WTC11 (cell line): ENCODE measurements at regions not wholly inside any gene's neighbourhood (a gene's known extent, or its start where the extent isn't known, plus 50 kb on each side); places are given as distances from the start of the nearest gene placed in this dataset.

Source experiments
- ATAC-seq: fragments of 200-7000 bp; cut with Tn5 transposase; 2 replicates; pipeline ENCODE4 v1.10.0; 2021; ENCODE audit warnings: mild to moderate bottlenecking, moderate library complexity
- CTCF ChIA-PET: fragments of 300-600 bp; sonication (Branson Sonifier 250); formaldehyde crosslinking; loops from one replicate; lab custom pipeline; 2021; ENCODE audit warnings: antibody characterized with exemption; lab: Charles Lee
- POLR2A ChIA-PET: fragments of 350-600 bp; sonication (Branson Sonifier 250); formaldehyde crosslinking; loops from one replicate; lab custom pipeline; 2021; ENCODE audit warnings: antibody characterized with exemption; lab: Charles Lee
- DNase-seq: peaks from one replicate; pipeline ENCODE4 v3.0.0; 2021; ENCODE audit warnings: low spot score
- H3K27ac Mint-ChIP-seq: 2 replicates; pipeline ENCODE4 v1.8.0; 2021; ENCODE audit warnings: mixed read lengths
- H3K27me3 Mint-ChIP-seq: 2 replicates; pipeline ENCODE4 v1.8.0; 2021; ENCODE audit warnings: low read depth, mild to moderate bottlenecking, moderate library complexity, mixed read lengths
- H3K36me3 Mint-ChIP-seq: 2 replicates; pipeline ENCODE4 v1.8.0; 2021; ENCODE audit warnings: mixed read lengths
- H3K4me1 Mint-ChIP-seq: 2 replicates; pipeline ENCODE4 v1.8.0; 2022; ENCODE audit warnings: mixed read lengths
- H3K4me3 Mint-ChIP-seq: 2 replicates; pipeline ENCODE4 v1.8.0; 2021; ENCODE audit warnings: mild to moderate bottlenecking, moderate library complexity, mixed read lengths
- H3K9me3 Mint-ChIP-seq: 2 replicates; pipeline ENCODE4 v1.8.0; 2021; ENCODE audit warnings: mixed read lengths
- CDX4 ChIP-seq: fragments of 250-450 bp; sonication (Bioruptor Pico); IDR thresholded peaks from 2 replicates; pipeline ENCODE4 v1.9.0; 2021; ENCODE audit warnings: moderate library complexity, mild to moderate bottlenecking, inconsistent platforms, borderline replicate concordance
- FOXK1 ChIP-seq: sonication (generic); formaldehyde crosslinking; IDR thresholded peaks from 2 replicates; pipeline ENCODE4 v1.8.0; 2022; ENCODE audit warnings: mild to moderate bottlenecking, moderate library complexity, missing genetic modification reagents
- GTF2I ChIP-seq: fragments of 250-450 bp; sonication (Bioruptor Pico); conservative IDR thresholded peaks from 2 replicates; pipeline ENCODE4 v1.4.0; 2021; ENCODE audit warnings: mild to moderate bottlenecking
- IRF2 ChIP-seq: sonication (generic); formaldehyde crosslinking; IDR thresholded peaks from 2 replicates; pipeline ENCODE4 v1.8.0; 2022; ENCODE audit warnings: low read depth, missing genetic modification reagents, borderline replicate concordance
- MYBL2 ChIP-seq: sonication (generic); formaldehyde crosslinking; IDR thresholded peaks from 2 replicates; pipeline ENCODE4 v1.8.1; 2023; ENCODE audit warnings: mild to moderate bottlenecking, moderate library complexity, missing genetic modification reagents
- ZBTB21 ChIP-seq: sonication (generic); formaldehyde crosslinking; IDR thresholded peaks from 2 replicates; pipeline ENCODE4 v1.8.1; 2023; ENCODE audit warnings: mild to moderate bottlenecking, missing genetic modification reagents, borderline replicate concordance
- TF ChIP-seq, protein P1 (sequence below): sonication (generic); formaldehyde crosslinking; IDR thresholded peaks from 2 replicates; pipeline ENCODE4 v1.8.0; 2022; ENCODE audit warnings: missing genetic modification reagents
- TF ChIP-seq, protein P2 (sequence below): fragments of 250-450 bp; sonication (Bioruptor Pico); IDR thresholded peaks from 2 replicates; pipeline ENCODE4 v1.9.0; 2021; ENCODE audit warnings: mild to moderate bottlenecking, borderline replicate concordance
- TF ChIP-seq, protein P3 (sequence below): sonication (generic); formaldehyde crosslinking; IDR thresholded peaks from 2 replicates; pipeline ENCODE4 v1.8.1; 2022; ENCODE audit warnings: mild to moderate bottlenecking, moderate library complexity, missing genetic modification reagents
- TF ChIP-seq, protein P4 (sequence below): sonication (generic); formaldehyde crosslinking; IDR thresholded peaks from 2 replicates; pipeline ENCODE4 v1.8.1; 2023; ENCODE audit warnings: mild to moderate bottlenecking, missing genetic modification reagents, moderate library complexity
- TF ChIP-seq, protein P5 (sequence below): fragments of 250-450 bp; sonication (Bioruptor Pico); IDR thresholded peaks from 2 replicates; pipeline ENCODE4 v1.9.0; 2021; ENCODE audit warnings: mild to moderate bottlenecking
- TF ChIP-seq, protein P6 (sequence below): sonication (generic); formaldehyde crosslinking; IDR thresholded peaks from 2 replicates; pipeline ENCODE4 v1.8.0; 2022; ENCODE audit warnings: mild to moderate bottlenecking, missing genetic modification reagents

GRCh38 chr20:7734216-7734615 lies 206.0 kb downstream of the HAO1 start:
- no peak for TF ChIP-seq FOXK1 (CRISPR knock-in tag)
- TF ChIP-seq, protein P1, sequence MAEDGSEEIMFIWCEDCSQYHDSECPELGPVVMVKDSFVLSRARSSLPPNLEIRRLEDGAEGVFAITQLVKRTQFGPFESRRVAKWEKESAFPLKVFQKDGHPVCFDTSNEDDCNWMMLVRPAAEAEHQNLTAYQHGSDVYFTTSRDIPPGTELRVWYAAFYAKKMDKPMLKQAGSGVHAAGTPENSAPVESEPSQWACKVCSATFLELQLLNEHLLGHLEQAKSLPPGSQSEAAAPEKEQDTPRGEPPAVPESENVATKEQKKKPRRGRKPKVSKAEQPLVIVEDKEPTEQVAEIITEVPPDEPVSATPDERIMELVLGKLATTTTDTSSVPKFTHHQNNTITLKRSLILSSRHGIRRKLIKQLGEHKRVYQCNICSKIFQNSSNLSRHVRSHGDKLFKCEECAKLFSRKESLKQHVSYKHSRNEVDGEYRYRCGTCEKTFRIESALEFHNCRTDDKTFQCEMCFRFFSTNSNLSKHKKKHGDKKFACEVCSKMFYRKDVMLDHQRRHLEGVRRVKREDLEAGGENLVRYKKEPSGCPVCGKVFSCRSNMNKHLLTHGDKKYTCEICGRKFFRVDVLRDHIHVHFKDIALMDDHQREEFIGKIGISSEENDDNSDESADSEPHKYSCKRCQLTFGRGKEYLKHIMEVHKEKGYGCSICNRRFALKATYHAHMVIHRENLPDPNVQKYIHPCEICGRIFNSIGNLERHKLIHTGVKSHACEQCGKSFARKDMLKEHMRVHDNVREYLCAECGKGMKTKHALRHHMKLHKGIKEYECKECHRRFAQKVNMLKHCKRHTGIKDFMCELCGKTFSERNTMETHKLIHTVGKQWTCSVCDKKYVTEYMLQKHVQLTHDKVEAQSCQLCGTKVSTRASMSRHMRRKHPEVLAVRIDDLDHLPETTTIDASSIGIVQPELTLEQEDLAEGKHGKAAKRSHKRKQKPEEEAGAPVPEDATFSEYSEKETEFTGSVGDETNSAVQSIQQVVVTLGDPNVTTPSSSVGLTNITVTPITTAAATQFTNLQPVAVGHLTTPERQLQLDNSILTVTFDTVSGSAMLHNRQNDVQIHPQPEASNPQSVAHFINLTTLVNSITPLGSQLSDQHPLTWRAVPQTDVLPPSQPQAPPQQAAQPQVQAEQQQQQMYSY (CRISPR knock-in tag): no peak
- TF ChIP-seq IRF2 (CRISPR knock-in tag): no peak
- TF ChIP-seq ZBTB21: no peak
- TF ChIP-seq, protein P2, sequence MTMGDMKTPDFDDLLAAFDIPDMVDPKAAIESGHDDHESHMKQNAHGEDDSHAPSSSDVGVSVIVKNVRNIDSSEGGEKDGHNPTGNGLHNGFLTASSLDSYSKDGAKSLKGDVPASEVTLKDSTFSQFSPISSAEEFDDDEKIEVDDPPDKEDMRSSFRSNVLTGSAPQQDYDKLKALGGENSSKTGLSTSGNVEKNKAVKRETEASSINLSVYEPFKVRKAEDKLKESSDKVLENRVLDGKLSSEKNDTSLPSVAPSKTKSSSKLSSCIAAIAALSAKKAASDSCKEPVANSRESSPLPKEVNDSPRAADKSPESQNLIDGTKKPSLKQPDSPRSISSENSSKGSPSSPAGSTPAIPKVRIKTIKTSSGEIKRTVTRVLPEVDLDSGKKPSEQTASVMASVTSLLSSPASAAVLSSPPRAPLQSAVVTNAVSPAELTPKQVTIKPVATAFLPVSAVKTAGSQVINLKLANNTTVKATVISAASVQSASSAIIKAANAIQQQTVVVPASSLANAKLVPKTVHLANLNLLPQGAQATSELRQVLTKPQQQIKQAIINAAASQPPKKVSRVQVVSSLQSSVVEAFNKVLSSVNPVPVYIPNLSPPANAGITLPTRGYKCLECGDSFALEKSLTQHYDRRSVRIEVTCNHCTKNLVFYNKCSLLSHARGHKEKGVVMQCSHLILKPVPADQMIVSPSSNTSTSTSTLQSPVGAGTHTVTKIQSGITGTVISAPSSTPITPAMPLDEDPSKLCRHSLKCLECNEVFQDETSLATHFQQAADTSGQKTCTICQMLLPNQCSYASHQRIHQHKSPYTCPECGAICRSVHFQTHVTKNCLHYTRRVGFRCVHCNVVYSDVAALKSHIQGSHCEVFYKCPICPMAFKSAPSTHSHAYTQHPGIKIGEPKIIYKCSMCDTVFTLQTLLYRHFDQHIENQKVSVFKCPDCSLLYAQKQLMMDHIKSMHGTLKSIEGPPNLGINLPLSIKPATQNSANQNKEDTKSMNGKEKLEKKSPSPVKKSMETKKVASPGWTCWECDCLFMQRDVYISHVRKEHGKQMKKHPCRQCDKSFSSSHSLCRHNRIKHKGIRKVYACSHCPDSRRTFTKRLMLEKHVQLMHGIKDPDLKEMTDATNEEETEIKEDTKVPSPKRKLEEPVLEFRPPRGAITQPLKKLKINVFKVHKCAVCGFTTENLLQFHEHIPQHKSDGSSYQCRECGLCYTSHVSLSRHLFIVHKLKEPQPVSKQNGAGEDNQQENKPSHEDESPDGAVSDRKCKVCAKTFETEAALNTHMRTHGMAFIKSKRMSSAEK (CRISPR knock-in tag): no peak
- TF ChIP-seq, protein P3, sequence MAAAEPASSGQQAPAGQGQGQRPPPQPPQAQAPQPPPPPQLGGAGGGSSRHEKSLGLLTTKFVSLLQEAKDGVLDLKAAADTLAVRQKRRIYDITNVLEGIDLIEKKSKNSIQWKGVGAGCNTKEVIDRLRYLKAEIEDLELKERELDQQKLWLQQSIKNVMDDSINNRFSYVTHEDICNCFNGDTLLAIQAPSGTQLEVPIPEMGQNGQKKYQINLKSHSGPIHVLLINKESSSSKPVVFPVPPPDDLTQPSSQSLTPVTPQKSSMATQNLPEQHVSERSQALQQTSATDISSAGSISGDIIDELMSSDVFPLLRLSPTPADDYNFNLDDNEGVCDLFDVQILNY (CRISPR knock-in tag): no peak
- TF ChIP-seq MYBL2 (CRISPR knock-in tag): no peak
- no peak for TF ChIP-seq CDX4 (CRISPR knock-in tag)
- TF ChIP-seq GTF2I (CRISPR knock-in tag): no peak
- TF ChIP-seq, protein P4, sequence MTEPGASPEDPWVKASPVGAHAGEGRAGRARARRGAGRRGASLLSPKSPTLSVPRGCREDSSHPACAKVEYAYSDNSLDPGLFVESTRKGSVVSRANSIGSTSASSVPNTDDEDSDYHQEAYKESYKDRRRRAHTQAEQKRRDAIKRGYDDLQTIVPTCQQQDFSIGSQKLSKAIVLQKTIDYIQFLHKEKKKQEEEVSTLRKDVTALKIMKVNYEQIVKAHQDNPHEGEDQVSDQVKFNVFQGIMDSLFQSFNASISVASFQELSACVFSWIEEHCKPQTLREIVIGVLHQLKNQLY (CRISPR knock-in tag): no peak
- TF ChIP-seq, protein P5, sequence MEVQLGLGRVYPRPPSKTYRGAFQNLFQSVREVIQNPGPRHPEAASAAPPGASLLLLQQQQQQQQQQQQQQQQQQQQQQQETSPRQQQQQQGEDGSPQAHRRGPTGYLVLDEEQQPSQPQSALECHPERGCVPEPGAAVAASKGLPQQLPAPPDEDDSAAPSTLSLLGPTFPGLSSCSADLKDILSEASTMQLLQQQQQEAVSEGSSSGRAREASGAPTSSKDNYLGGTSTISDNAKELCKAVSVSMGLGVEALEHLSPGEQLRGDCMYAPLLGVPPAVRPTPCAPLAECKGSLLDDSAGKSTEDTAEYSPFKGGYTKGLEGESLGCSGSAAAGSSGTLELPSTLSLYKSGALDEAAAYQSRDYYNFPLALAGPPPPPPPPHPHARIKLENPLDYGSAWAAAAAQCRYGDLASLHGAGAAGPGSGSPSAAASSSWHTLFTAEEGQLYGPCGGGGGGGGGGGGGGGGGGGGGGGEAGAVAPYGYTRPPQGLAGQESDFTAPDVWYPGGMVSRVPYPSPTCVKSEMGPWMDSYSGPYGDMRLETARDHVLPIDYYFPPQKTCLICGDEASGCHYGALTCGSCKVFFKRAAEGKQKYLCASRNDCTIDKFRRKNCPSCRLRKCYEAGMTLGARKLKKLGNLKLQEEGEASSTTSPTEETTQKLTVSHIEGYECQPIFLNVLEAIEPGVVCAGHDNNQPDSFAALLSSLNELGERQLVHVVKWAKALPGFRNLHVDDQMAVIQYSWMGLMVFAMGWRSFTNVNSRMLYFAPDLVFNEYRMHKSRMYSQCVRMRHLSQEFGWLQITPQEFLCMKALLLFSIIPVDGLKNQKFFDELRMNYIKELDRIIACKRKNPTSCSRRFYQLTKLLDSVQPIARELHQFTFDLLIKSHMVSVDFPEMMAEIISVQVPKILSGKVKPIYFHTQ: no peak
- TF ChIP-seq, protein P6, sequence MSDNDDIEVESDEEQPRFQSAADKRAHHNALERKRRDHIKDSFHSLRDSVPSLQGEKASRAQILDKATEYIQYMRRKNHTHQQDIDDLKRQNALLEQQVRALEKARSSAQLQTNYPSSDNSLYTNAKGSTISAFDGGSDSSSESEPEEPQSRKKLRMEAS (CRISPR knock-in tag): no peak
- TF ChIP-seq, all 79 proteins: peak for 0
- Mint-ChIP-seq H3K4me1 (no peaks in the 10 kb centered on the region), H3K4me3 (no peak overlapping the region), H3K9me3 (peaks cover 14% of the 10 kb centered on the region), H3K27me3 (no peaks in the 10 kb centered on the region), H3K36me3 (no peaks in the 10 kb centered on the region), H3K27ac (no peak overlapping the region)
- DNase-seq (no peak), ATAC-seq (no peak)
- POLR2A ChIA-PET: no interaction called here
- CTCF ChIA-PET: no interaction called here
